Hippocampal formation (tissue), 2 donors: ENCODE measurements at regions not wholly inside any gene's neighbourhood (a gene's known extent, or its start where the extent isn't known, plus 50 kb on each side); places are given as distances from the start of the nearest gene placed in this dataset.
"Not testable (repeated sequence)": the region's sequence is repeated elsewhere in the genome, so short reads cannot be mapped to it uniquely, and the experiment has no call there.

Experiments used
- DNase-seq, 2 donors: peaks; one replicate each; lab custom pipeline; 2025; lab: John Stamatoyannopoulos, UW

DNA sequence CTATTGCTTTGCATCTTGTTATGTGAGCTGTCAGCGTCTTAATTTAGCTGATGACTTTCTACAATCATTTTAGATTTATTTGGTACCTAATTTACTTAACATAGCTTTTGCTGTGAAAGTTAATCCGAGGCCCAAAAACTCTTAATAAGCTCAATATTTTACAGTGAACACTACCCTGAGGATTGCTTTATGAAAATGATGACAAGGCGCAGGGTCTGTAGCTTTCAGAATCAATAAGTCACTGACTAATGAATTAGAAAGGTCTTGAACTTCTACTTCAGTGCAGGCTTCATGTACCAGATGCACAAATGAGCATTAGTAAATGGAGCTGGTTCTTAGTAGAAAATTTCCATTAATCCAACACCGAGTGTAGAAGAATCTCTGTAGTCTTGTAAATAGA, 81.4 kb upstream of the ZNF366 start:
- DNase-seq: no peak

DNA sequence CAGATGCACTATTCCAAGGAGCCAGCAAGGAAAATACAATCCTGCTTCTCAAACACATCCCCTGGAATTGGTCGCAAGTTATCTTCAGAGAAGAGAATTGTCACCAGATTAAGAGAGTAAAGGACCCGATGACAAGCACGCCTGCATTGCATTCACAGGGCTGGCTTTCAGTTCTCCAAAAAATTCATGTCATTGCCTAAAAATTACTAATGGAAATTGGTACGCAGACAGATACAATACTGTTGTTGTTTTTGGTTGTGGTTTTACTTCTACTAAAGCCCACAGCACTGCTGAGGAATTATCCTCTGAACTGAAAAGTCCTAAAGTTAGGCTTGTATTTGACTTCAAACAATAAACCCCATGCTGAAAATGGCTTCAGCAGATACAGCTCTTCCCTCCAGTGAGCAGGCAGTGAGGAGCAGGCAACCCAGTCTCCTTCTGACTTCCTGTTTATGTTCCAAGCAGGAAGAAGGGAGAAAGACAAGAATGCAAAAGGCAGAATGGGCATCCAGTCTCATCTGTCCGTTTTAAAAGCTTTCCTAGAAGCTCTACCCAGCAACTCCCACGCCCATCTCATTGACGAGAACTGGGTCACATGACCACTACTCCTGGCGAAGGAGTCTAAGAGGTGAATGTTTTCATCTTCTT, 80.6 kb upstream of the ZNF366 start:
- no peak for DNase-seq

- no peak for DNase-seq
Observed at GRCh38 chr5:72586788-72587530, 79.7 kb upstream of the ZNF366 start.

GRCh38 chr5:72584466-72584865, 77.3 kb upstream of the ZNF366 start:
- no peak for DNase-seq

DNA sequence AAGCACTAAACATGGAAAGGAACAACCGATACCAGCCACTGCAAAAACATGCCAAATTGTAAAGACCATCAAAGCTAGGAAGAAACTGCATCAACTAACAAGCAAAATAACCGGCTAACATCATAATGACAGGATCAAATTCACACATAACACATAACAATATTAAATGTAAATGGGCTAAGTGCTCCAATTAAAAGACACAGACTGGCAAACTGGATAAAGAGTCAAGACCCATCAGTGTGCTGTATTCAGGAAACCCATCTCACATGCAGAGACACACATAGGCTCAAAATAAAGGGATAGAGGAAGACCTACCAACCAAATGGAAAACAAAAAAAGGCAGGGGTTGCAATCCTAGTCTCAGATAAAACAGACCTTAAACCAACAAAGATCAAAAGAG, 72.1 kb upstream of the ZNF366 start:
- not testable (repeated sequence) for DNase-seq

GRCh38 chr5:72572236-72572765, 65.1 kb upstream of the ZNF366 start:
- DNase-seq: no peak

DNA sequence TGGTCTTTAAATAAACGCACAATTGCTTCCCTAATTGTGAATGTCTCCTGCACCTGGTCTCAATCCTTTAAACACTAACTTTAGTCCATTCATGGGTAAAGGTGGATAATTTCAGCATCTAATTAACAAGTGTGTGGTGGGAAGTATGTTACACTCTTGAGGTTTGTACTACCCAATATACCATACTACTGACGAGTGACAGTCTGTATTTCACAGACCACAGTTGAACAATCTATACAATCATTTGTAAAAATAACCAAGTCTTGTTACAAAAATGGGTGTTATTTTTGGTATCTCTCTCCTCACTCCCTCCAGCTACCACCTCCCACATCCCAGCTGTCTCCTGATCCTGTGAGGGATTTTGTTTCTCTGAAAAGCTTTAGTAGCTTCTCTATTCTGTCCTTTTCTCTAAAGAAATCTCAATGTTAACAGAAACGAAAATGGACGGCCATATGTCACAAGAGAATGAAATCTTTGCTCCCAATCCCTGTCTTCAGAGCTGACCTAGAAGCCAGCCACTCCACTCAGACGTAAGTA, 62.3 kb upstream of the ZNF366 start:
- DNase-seq: no peak

DNA sequence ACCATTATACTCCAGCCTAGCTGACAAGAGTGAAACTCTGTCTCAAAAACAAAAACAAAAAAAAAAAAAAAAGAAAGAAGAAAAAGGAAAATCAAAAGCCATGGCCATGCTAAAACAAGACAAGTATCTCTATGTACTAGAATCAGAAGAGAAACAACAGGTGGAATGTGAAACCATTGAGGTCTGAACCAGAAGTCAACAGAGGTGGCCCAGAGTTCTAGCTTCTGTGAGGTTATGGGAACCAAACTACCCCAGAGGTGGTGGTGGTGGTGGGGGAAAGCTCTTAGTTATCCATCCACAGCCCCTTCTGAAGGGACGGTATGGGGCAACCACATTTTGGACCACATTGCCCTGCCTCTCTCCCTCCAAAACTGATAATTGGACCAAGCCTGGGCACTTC, 59.5 kb upstream of the ZNF366 start:
- no peak for DNase-seq

DNA sequence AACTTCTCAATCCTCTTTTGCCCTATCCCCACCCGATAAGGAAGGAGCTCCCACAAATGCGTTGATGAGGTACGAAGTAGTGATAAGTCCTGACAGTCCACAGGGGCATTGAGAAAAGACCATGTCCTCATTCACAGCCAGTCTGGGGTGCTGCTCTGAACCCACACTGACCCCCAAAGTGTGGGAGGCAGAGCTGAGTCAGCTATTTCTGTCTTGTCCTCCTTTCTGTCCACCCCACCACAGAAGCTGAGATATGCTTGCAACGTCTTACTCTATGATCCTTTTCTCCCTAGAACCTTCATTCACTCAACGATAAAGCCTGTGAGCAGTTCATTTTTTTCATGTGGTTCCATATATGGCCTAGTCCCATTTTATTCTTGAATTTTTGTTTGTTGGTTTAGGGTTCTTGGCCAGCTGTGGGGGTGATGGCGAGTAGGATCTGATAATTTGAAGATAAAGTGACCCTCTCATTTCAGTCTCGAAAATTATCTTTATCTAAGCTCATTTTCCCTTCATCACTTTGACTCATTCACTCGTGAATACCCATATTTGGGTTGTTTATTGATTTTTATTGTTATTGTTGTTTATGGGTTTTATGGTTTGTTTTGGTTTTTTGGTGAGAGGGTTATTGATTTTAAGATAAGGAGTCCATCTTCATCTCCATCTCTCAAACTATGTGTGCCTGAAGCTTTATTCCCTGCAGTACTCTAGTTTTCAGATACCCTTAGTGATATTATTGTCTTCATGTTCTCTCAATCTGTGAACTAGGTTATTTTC, 58.5 kb upstream of the ZNF366 start:
- no peak for DNase-seq

- DNase-seq: no peak
Observed at GRCh38 chr5:72562717-72563116, 55.5 kb upstream of the ZNF366 start.

- DNase-seq: no peak
Observed at GRCh38 chr5:72561148-72561972, 54.1 kb upstream of the ZNF366 start.

- no peak for DNase-seq
Observed at GRCh38 chr5:72559866-72560766, 52.9 kb upstream of the ZNF366 start.

DNA sequence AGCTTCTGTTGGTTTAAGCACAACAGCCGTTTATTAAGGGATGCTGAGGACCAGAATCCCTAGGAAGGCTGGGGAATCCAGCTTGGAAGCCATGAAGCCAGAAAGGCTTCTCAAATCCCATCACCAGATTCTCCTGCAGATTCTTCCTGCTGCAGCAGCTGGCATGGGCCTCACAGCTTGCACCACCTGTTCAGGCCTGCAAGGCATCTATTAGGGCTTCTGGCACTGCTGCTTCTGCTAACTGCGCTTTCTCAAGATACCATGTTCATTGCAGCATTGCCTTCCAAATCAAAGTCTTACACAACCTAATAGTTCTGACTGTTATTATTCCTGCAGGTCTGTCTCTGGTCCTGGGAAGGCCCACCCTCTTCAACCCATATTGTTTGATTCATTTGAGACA, 51.2 kb upstream of the ZNF366 start:
- no peak for DNase-seq

DNA sequence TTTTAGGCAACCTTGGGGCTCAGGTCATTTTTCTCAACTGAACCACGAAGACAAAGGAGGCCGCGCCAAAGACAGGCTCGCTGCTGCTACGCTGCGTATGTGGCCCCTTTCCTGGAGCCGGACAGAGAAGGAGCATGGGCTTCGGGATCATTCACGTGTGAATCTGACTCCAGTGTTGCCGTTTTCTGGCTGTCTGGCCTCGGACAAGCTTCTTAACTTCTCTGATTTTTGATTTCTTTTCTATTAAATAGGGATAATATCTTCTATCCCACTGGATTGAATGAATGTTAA, 50.8 kb upstream of the ZNF366 start:
- DNase-seq: no peak

GRCh38 chr5:72557167-72558045, 50.2 kb upstream of the ZNF366 start:
- DNase-seq: no peak
